K562 (cell line): ENCODE measurements at regions not wholly inside any gene's neighbourhood (a gene's known extent, or its start where the extent isn't known, plus 50 kb on each side); places are given as distances from the start of the nearest gene placed in this dataset.
A peak's percentile ranks its signal among the peaks of the same experiment; 100 is the strongest.

Experiments
- ATAC-seq: fragments of 200-7000 bp; cut with Tn5 transposase; 3 replicates; pipeline ENCODE4 v1.9.1; 2020; ENCODE audit warnings: moderate library complexity
- BruUV-seq: library from RNA; stranded (reverse); fragments of 400-500 nt; replicated peaks from 2 replicates; lab custom pipeline; 2021; lab: Mats Ljungman, UMichigan
- CTCF ChIA-PET: fragments of 300-600 bp; formaldehyde crosslinking; extraction: SDS; loops from one replicate; lab custom pipeline; 2021; ENCODE audit warnings: low intra/inter-chr PET ratio; lab: Yijun Ruan, JAX
- POLR2A ChIA-PET: fragments of 300-600, 350-650 bp; sonication (Branson Sonifier 250); formaldehyde crosslinking; extraction: SDS; loops from one replicate; lab custom pipeline; 2021; ENCODE audit warnings: antibody characterized with exemption, inconsistent platforms; lab: Yijun Ruan, JAX
- DNase-seq, 4 experiments: peaks; one replicate each; pipeline versions ENCODE4 v3.0.0 to v3.0.0-alpha.2; 2011 to 2018; ENCODE audit warnings: low spot score in 3 of 4, mixed read lengths in 3 of 4; ENCODE audit errors: extremely low read depth in 1 of 4
- FAIRE-seq: peaks from 2 replicates; lab custom pipeline; 2011; peaks lifted over from hg19 to GRCh38; lab: Jason Lieb, UNC
- H2AFZ ChIP-seq: 2 replicates; pipeline ENCODE4 v1.6.0; 2011; ENCODE audit warnings: low read depth, low read length, control low read depth, inconsistent platforms
- H3K27ac ChIP-seq: fragments of 200-600 bp; 3 replicates; pipeline ENCODE4 v1.8.0; 2011; ENCODE audit warnings: low read depth, mild to moderate bottlenecking, control low read depth, inconsistent platforms, low read length, moderate library complexity, mixed read lengths; ENCODE audit errors: extremely low read depth
- H3K27me3 ChIP-seq, 2 experiments: fragments of 300-600 bp in 1 of 2; 2 replicates in 1 of 2; 3 replicates in 1 of 2; pipeline versions ENCODE4 v1.6.0 to v1.8.0; 2011; ENCODE audit warnings: inconsistent platforms in 2 of 2, low read length in 2 of 2, mild to moderate bottlenecking in 1 of 2, mixed read lengths in 1 of 2, moderate library complexity in 1 of 2; ENCODE audit not compliant: control insufficient read depth in 2 of 2, insufficient read depth in 2 of 2
- H3K36me3 ChIP-seq: fragments of 300-600 bp; 3 replicates; pipeline ENCODE4 v1.8.0; 2011; ENCODE audit warnings: mild to moderate bottlenecking, low read length, inconsistent platforms; ENCODE audit not compliant: control insufficient read depth, insufficient read depth
- H3K4me1 ChIP-seq, 2 experiments: fragments of 200-600 bp in 1 of 2; replicated peaks in 1 of 2; 2 replicates in 1 of 2; 3 replicates in 1 of 2; pipeline versions ENCODE4 v1.5.1 to v1.8.0; 2011; ENCODE audit warnings: inconsistent platforms in 2 of 2, low read length in 2 of 2, mild to moderate bottlenecking in 1 of 2, mixed read lengths in 1 of 2, moderate library complexity in 1 of 2; ENCODE audit not compliant: control insufficient read depth in 2 of 2, insufficient read depth in 2 of 2
- H3K4me2 ChIP-seq: 2 replicates; pipeline ENCODE4 v1.6.1; 2011; ENCODE audit warnings: low read length, control low read depth, inconsistent platforms, mixed read lengths; ENCODE audit not compliant: insufficient read depth
- H3K4me3 ChIP-seq: fragments of 200-600 bp; sonication (generic), shearing (Covaris generic); 2 replicates; pipeline ENCODE4 v1.5.1; 2016; ENCODE audit warnings: control low read depth, inconsistent platforms
- H3K79me2 ChIP-seq: fragments of 200-600 bp; 3 replicates; pipeline ENCODE4 v1.8.0; 2011; ENCODE audit warnings: low read length, inconsistent platforms; ENCODE audit not compliant: control insufficient read depth, insufficient read depth
- H3K9ac ChIP-seq, 2 experiments: 2 replicates each; pipeline versions ENCODE4 v1.6.0 to v1.6.1; 2011; ENCODE audit warnings: low read depth in 2 of 2, low read length in 2 of 2, control low read depth in 1 of 2, inconsistent platforms in 1 of 2, mild to moderate bottlenecking in 1 of 2, mixed read lengths in 1 of 2; ENCODE audit not compliant: insufficient read depth in 1 of 2
- H3K9me1 ChIP-seq: one replicate; pipeline ENCODE4 v1.6.0; 2011; ENCODE audit warnings: inconsistent platforms, mild to moderate bottlenecking, low read length, moderate library complexity; ENCODE audit not compliant: control insufficient read depth, insufficient read depth
- H3K9me3 ChIP-seq: replicated peaks from 2 replicates; pipeline ENCODE4 v1.5.1; 2011; ENCODE audit warnings: low read depth, low read length, inconsistent platforms; ENCODE audit not compliant: control insufficient read depth, insufficient read depth
- H4K20me1 ChIP-seq: replicated peaks from 2 replicates; pipeline ENCODE4 v1.6.1; 2011; ENCODE audit warnings: low read length, inconsistent platforms, mixed read lengths; ENCODE audit not compliant: control insufficient read depth, insufficient read depth
- BDP1 ChIP-seq: IDR thresholded peaks from 3 replicates; pipeline ENCODE4 v1.6.1; 2011; ENCODE audit not compliant: insufficient read length, insufficient read depth
- HDAC6 ChIP-seq: IDR thresholded peaks from 2 replicates; pipeline ENCODE4 v1.6.1; 2012; ENCODE audit warnings: low read depth, mild to moderate bottlenecking, control low read depth, inconsistent platforms, low read length, moderate library complexity
- HMG20B ChIP-seq: fragments of 250-450 bp; sonication (Bioruptor Pico); IDR thresholded peaks from 2 replicates; pipeline ENCODE4 v1.5.0; 2021; ENCODE audit warnings: mild to moderate bottlenecking
- HMGN3 ChIP-seq: IDR thresholded peaks from 2 replicates; pipeline ENCODE4 v1.6.1; 2011; ENCODE audit warnings: borderline replicate concordance, low read depth, mild to moderate bottlenecking, mixed read lengths, low read length; ENCODE audit not compliant: insufficient read length; ENCODE audit errors: extremely low read depth
- OTX1 ChIP-seq: fragments of 450-650 bp; formaldehyde crosslinking; IDR thresholded peaks from 2 replicates; pipeline ENCODE4 v1.4.0; 2022; ENCODE audit warnings: mild to moderate bottlenecking
- RBBP5 ChIP-seq: fragments of 200-600 bp; sonication (generic); IDR thresholded peaks from 2 replicates; pipeline ENCODE4 v1.6.1; 2012; ENCODE audit warnings: borderline replicate concordance, mild to moderate bottlenecking, low read length, control low read depth, inconsistent platforms; ENCODE audit not compliant: insufficient read depth, poor library complexity, severe bottlenecking
- TFE3 ChIP-seq: fragments of 450-650 bp; formaldehyde crosslinking; IDR thresholded peaks from 2 replicates; pipeline ENCODE4 v1.4.0; 2020; ENCODE audit warnings: mild to moderate bottlenecking, mixed read lengths
- ZNF354B ChIP-seq: fragments of 250-450 bp; sonication (Bioruptor Pico); IDR thresholded peaks from 2 replicates; pipeline ENCODE4 v1.4.0; 2020
- WGBS: fragments of 100-300 bp; shearing (Covaris generic); methylation state at CpG from one replicate; pipeline ENCODE4 v1.1.6; 2016; ENCODE audit warnings: low coverage, mixed read lengths; ENCODE audit not compliant: insufficient coverage; ENCODE audit errors: missing lambda C conversion rate; 5-methylcytosine and 5-hydroxymethylcytosine counted together
- in situ Hi-C: fragments of 300-500 bp; cut with MboI; formaldehyde crosslinking; loops from 4 replicates; pipeline ENCODE4 v1.15.0; 2018; ENCODE audit warnings: inconsistent platforms, mixed read lengths
- intact Hi-C: fragments of 100-400 bp; cut with micrococcal nuclease; formaldehyde crosslinking; loops from 2 replicates; pipeline ENCODE4 v1.14.2; 2022

- ChIA-PET POLR2A (no interaction called here), CTCF (no interaction called here)
- H3K36me3 ChIP-seq, result no peaks in the 10 kb centered on the region
- no peak overlapping the region for H2AFZ ChIP-seq
- no peak for FAIRE-seq
- BruUV-seq, result no TSS peak
- no peaks in the 10 kb centered on the region for H4K20me1 ChIP-seq
- H3K9ac ChIP-seq, result no peak overlapping the region
- no peak overlapping the region for H3K4me3 ChIP-seq
- no peak for DNase-seq
- no peak for ATAC-seq
- H3K9me1 ChIP-seq, result no peaks in the 10 kb centered on the region
- no peaks in the 10 kb centered on the region for H3K27me3 ChIP-seq
- in situ Hi-C loops (no loop called here), intact Hi-C loops (no loop called here)
- 0% methylated on average over 2 of the region's 2 CpGs for WGBS
- no peak for TF ChIP-seq HMG20B (CRISPR knock-in tag)
- no peak for TF ChIP-seq RBBP5
- TF ChIP-seq ZNF354B, result no peak
- no peaks in the 10 kb centered on the region for H3K79me2 ChIP-seq
- H3K27ac ChIP-seq, result no peak overlapping the region
- H3K4me2 ChIP-seq, result no peak overlapping the region
- no peaks in the 10 kb centered on the region for H3K9me3 ChIP-seq
- H3K4me1 ChIP-seq, result no peaks in the 10 kb centered on the region
Measured at GRCh38 chr4:176608346-176608745, 184.4 kb downstream of the VEGFC start.

- Histone ChIP-seq H3K4me1 (no peaks in the 10 kb centered on the region), H3K4me3 (no peak overlapping the region), H3K27me3 (no peaks in the 10 kb centered on the region), H3K79me2 (no peaks in the 10 kb centered on the region), H3K36me3 (no peaks in the 10 kb centered on the region), H3K9ac (no peak overlapping the region), H3K27ac (no peak overlapping the region), H3K9me1 (no peaks in the 10 kb centered on the region), H2AFZ (no peak overlapping the region), H4K20me1 (no peaks in the 10 kb centered on the region), H3K4me2 (no peak overlapping the region), H3K9me3 (no peaks in the 10 kb centered on the region)
- FAIRE-seq, result no peak
- no peak for DNase-seq
- intact Hi-C loops, result no loop called here
- in situ Hi-C loops, result no loop called here
- ATAC-seq, result no peak
- BruUV-seq, result no TSS peak
- 0% methylated on average over 2 of the region's 2 CpGs for WGBS
- TF ChIP-seq HMGN3 (no peak), HDAC6 (no peak), BDP1 (no peak), OTX1 (no peak), TFE3 (peak; percentile 77)
- ChIA-PET POLR2A (no interaction called here), CTCF (no interaction called here)
Measured at GRCh38 chr4:176610594-176610993, 182.1 kb downstream of the VEGFC start.
